Activated CD8-positive, alpha-beta memory T cell treated with anti-CD3 and anti-CD28 coated beads for 48 hours (primary cell): ENCODE measurements at regions not wholly inside any gene's neighbourhood (a gene's known extent, or its start where the extent isn't known, plus 50 kb on each side); places are given as distances from the start of the nearest gene placed in this dataset.

Experiments used
- DNase-seq, 3 experiments: peaks; one replicate each; pipeline ENCODE4 v3.0.0-alpha.2; 2020; ENCODE audit warnings: low read depth in 2 of 3, low spot score in 2 of 3

DNA sequence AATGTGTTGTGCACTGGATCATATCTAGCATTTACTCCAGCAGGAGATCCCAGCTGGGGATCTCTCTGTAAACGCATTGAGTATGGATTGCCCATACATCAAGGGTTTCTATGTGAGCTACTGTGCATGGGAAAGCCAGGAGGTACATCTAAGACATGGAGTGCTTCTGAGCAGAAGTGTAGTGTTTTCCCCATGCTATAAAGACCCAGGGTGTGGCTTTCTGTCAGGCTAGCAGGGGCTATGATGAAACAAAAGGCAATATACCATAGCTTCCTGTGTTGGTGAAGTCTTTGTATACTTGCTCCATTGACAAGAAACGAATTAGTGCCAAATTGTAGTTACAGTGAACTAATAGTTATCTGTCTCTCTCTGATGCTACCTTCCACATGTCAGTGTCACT is 329.3 kb upstream of the TLE4 start:
- no peak for DNase-seq

- DNase-seq = no peak
Observed at GRCh38 chr9:79246170-79246569, 325.6 kb upstream of the TLE4 start.

GRCh38 chr9:79247021-79247420 is 324.7 kb upstream of the TLE4 start:
- DNase-seq = no peak

- no peak for DNase-seq
Observed at GRCh38 chr9:79250806-79251205, 321.0 kb upstream of the TLE4 start.

- no peak for DNase-seq
Observed at GRCh38 chr9:79254900-79255650, 316.7 kb upstream of the TLE4 start.

DNA sequence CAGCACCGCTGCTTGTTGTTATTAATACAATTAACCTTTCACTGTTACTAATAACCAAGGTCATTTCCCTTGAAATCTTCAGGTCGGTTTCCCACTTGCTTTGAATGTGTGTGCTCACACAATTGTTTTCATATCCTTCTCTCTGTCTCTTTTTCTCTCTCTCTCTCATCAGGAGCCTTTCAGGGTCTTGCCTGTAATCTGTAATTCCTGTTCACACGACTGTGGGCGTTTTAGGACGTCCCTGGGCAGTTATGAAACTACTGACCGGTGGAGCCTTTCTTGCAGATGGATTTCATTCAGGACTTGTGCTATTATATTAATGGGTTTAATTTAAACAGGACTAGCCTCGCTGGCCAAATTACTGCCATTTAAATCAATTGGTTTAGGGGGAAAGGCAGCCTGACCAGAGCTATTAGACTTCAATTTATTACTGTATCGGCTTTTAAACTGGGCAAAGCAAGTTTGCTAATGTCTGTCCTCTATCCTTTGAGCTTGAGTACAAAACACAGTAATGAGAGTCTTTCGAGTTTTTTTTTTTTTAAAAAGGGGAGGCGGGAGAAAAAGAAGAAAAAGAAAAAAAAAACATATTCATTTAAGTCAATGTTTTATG is 316.0 kb upstream of the TLE4 start:
- no peak for DNase-seq

DNA sequence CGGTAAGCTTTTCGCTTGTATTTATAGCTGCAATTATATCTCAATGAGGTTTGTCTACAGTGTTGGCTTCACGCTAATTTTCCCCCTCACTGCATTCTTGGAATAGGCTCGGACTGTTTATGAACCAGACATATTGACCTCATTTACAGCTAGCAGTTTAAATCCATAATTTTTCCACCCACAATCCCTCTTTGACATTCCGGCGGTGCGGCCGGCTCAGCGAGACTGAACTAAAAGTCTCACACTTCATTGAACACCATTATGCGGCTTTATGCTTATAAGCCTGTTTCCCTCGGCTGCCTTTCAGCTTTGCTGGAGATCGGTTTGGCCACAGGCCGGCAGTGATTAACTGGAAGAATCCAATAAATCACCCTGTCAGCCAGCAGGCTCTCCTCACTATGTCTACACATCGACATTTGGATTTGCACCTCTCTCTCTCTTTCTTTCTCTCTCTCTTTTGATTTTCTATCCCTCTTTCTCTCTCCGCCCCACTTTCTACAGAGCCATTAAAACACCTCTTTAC is 315.0 kb upstream of the TLE4 start:
- DNase-seq = no peak

GRCh38 chr9:79257228-79257781 is 314.5 kb upstream of the TLE4 start:
- no peak for DNase-seq

DNA sequence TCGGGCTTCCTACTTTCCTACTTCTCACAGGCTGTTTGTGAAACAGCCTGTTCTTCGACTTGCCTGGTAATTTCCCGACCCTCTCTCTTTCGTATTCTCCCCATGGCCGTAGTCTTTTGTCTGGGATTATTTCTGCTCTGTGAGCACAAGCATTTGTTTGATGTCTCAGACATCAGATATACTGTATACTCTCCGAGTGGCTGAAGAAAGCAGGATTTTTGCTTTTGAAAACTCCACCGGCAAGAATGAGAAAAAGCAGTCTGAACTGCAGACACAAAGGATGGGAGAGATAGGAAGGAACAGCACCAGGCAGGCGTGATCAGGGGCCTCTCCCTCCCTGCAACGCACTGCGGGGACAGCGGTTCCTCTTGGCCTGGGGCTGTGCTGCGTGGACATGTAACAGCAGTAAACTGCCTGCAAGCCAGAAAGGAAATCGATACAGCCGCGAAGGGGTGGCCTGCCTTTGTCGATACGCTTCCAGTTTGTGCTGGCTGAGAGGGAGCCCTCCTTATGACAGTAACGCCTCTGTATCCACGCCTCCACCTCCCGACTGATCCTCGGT is 313.9 kb upstream of the TLE4 start:
- DNase-seq = no peak

DNA sequence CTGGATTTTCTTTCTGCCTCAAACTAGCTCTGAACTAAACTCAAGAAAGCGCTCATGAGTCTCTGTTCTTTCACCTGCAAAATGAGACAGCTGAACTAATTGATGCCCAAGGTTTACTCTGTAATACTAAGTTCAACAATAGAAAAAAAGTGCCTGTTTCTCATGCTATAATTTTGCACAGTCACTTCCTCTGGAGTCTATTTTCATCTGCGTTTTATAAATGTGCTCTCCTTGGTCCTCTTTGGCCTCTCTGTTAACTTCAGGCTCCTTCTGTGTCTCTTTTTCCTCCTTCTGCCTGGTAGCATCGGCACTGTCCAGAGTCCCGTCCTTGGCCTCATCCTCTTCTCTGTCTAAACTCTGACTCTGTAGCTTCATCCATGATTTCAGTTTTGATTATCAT is 311.9 kb upstream of the TLE4 start:
- DNase-seq = no peak

GRCh38 chr9:79263628-79264027 is 308.1 kb upstream of the TLE4 start:
- DNase-seq = no peak

DNA sequence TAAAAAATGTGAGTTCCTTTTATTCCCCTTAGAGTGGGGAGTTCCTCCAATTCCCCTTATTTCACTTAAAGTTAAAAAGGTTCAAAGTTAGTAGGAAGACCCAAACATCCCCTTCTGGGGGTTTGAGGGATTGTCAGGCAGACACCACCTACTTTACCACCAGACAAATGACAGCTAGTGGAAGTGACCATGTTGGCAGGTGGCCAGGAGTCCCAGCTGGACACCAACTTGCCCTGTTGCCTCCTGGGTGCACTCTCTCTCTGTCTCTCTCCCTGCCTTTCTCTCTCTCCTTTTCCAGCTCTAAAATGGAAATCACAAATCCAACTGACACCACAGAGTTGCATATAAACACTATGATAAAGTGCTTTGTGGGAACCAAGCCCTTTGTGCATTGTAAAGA is 307.7 kb upstream of the TLE4 start:
- no peak for DNase-seq

DNA sequence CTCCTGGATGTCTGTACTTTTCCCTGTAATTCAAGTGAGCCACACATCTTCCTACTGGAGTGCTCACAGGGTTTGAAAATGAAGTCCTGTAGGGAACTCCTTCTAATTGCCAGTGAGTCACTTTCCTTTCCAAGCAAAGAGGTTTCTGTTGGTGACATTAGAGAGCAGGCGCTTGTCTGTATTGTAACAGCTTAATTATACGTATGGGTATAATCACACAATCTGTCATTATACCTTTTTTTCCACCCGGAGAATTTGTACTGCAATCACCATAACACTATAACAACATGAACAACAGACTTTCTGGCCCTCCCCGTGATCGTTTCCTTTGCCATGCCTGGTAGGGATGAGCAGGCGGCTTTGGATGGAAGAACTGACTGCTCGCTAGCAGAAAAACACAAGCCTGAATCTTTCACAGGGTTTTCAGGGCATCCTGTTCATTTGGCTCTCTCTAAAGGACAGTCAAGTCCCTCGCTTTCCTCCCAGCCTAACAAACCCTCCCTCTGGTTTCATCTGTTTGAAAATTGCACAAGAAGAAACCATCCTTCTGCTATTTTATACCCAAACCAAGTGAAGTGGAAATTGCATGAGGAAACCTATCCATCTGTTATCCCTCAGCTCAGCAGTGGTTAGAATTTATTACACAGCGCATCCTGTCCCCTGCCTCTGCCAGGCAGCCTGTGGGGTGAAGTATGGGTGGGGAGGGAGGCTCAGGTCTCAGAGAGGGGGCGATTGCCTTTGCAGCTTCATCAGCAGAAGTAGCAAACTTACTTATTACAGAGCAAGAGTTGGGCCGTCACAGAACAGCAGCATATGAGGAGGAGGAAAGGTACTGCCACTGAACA is 307.0 kb upstream of the TLE4 start:
- DNase-seq = no peak

- no peak for DNase-seq
Observed at GRCh38 chr9:79266986-79267385, 304.8 kb upstream of the TLE4 start.

GRCh38 chr9:79268806-79269205 is 303.0 kb upstream of the TLE4 start:
- no peak for DNase-seq

- no peak for DNase-seq
Observed at GRCh38 chr9:79273311-79273710, 298.5 kb upstream of the TLE4 start.

GRCh38 chr9:79279356-79279755 is 292.4 kb upstream of the TLE4 start:
- no peak for DNase-seq

GRCh38 chr9:79280691-79281090 is 291.1 kb upstream of the TLE4 start:
- DNase-seq = no peak

- DNase-seq = no peak
Observed at GRCh38 chr9:79284081-79284480, 287.7 kb upstream of the TLE4 start.

DNA sequence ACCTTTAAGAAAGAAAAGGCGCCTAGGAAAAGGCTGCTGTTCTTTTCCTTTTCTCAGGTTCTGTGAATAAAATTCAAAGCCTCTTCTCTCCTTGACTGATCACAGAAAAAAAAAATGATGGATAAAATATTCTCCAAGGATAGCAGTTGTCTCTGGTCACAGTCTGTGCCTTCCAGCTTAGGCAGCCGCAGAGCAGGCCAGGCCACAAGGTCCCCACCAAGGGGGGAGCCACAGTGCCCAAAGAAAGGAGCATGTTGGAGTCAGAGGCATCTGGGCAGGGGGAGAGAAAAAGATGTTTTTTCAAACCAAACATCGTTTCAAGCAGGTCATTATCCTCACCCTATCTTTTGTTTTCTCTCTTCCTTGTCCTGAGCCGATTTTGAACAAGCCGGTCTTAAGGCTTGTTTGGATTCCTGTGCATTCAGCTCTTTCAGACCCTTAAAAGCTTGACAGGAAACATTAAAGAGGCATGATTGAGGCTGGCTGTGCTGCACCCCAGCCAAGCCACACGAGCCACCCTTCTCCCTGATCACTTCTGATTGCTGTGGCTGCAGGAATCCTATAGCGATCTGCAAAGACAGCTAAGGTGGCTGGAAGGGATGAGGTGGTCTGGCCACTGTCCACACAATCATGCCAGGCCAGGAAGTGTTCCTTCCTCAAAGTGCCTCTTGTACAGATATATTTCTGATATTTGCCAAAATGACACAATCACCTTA is 284.6 kb upstream of the TLE4 start:
- no peak for DNase-seq
